Adrenal gland (tissue), 9 donors: ENCODE measurements at regions not wholly inside any gene's neighbourhood (a gene's known extent, or its start where the extent isn't known, plus 50 kb on each side); places are given as distances from the start of the nearest gene placed in this dataset.

Experiments
- DNase-seq, 7 donors: peaks; one replicate each; pipeline ENCODE4 v3.0.0-alpha.2; 2019 to 2020
- H3K27ac ChIP-seq, 5 donors: fragments of 200-600 bp; sonication (generic) in 4 of 5; 1 replicate in 3 of 5; 2 replicates in 2 of 5; pipeline versions ENCODE4 v1.5.1 to v1.8.0; 2016 to 2020; ENCODE audit warnings: mild to moderate bottlenecking in 1 of 5
- H3K27me3 ChIP-seq: fragments of 200-600 bp; 2 replicates; pipeline ENCODE4 v1.8.0; 2021
- H3K36me3 ChIP-seq, 2 donors: fragments of 200-600 bp; replicated peaks in 1 of 2; 1 replicate in 1 of 2; 2 replicates in 1 of 2; pipeline versions ENCODE4 v1.5.1 to v1.8.0; 2018 to 2022
- H3K4me1 ChIP-seq, 2 donors: fragments of 200-600 bp; replicated peaks in 1 of 2; 1 replicate in 1 of 2; 2 replicates in 1 of 2; pipeline versions ENCODE4 v1.5.1 to v1.8.0; 2018 to 2021
- H3K4me3 ChIP-seq, 4 donors: fragments of 200-600 bp; sonication (generic) in 3 of 4; one replicate each; pipeline ENCODE4 v1.5.1; 2016 to 2018
- H3K9me3 ChIP-seq, 3 donors: fragments of 200-600 bp; sonication (generic) in 1 of 3; replicated peaks in 1 of 3; 1 replicate in 2 of 3; 2 replicates in 1 of 3; pipeline versions ENCODE4 v1.5.1 to v1.8.0; 2016 to 2021
- POLR2A ChIP-seq, 2 donors: fragments of 450-650 bp; IDR thresholded peaks; one replicate each; pipeline ENCODE4 v1.6.1; 2017; ENCODE audit warnings: antibody characterized with exemption in 2 of 2, mild to moderate bottlenecking in 2 of 2, moderate library complexity in 1 of 2
- WGBS, 4 donors: extraction: QIAGEN DNeasy Blood & Tissue Kit in 2 of 4; methylation state at CpG; one replicate each; pipeline versions ENCODE4 v1.1.5 to v1.1.7; 2013 to 2017; 5-methylcytosine and 5-hydroxymethylcytosine counted together
- intact Hi-C, 2 donors: fragments of 100-400 bp; cut with DNase I; formaldehyde crosslinking; loops; one replicate each; pipeline versions ENCODE4 v1.14.1 to v1.15.0; 2022 to 2023
- TF ChIP-seq, protein P1 (sequence below), 6 experiments: fragments of 450-650 bp in 4 of 6; fragments of 200-600 bp in 2 of 6; sonication (generic) in 1 of 6; IDR thresholded peaks; 1 replicate in 5 of 6; 2 replicates in 1 of 6; pipeline versions ENCODE4 v1.5.1 to v1.8.0; 2016 to 2021; ENCODE audit warnings: antibody characterized with exemption in 6 of 6, mild to moderate bottlenecking in 2 of 6, moderate library complexity in 1 of 6
- donor health status: healthy with polysubstance abuse.
- donor health status: Bipolar disorder and iron deficiency.
- donor health status: DM: yes; HTN: yes; CAD: no.
- donor health status: DM: no; HTN: no; CAD: no.
- donor health status: DM: no; HTN: no; CAD: no.

DNA sequence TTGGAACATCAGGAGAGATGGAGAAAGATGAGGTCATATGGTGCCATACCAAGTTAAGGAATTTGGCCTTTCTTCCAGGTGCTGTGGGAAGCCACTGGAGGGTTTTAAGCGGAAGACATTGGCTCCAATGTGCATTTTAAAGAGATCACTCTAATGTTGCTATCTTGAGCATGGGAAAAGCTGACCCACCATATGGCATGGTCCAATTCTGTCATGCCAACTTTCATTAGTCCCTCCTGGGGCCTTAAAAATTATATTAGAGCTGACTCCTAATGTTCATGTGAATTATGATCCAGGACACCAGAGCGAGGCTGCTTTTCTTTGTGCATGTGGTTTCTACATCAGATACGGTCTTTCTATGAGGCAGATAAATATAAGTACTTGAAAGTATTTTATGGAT lies 335.0 kb upstream of the TSHZ2 start:
- no peaks in the 10 kb centered on the region for H3K4me1 ChIP-seq
- no peak overlapping the region for H3K27ac ChIP-seq
- H3K4me3 ChIP-seq: no peak overlapping the region
- intact Hi-C loops: no loop called here
- 89 to 93% (median 92%) methylated on average over 3 of the region's 3 CpGs for WGBS, 4 donors
- no peak for DNase-seq
- H3K27me3 ChIP-seq: no peaks in the 10 kb centered on the region
- H3K9me3 ChIP-seq: no peaks in the 10 kb centered on the region
- TF ChIP-seq, protein P1, sequence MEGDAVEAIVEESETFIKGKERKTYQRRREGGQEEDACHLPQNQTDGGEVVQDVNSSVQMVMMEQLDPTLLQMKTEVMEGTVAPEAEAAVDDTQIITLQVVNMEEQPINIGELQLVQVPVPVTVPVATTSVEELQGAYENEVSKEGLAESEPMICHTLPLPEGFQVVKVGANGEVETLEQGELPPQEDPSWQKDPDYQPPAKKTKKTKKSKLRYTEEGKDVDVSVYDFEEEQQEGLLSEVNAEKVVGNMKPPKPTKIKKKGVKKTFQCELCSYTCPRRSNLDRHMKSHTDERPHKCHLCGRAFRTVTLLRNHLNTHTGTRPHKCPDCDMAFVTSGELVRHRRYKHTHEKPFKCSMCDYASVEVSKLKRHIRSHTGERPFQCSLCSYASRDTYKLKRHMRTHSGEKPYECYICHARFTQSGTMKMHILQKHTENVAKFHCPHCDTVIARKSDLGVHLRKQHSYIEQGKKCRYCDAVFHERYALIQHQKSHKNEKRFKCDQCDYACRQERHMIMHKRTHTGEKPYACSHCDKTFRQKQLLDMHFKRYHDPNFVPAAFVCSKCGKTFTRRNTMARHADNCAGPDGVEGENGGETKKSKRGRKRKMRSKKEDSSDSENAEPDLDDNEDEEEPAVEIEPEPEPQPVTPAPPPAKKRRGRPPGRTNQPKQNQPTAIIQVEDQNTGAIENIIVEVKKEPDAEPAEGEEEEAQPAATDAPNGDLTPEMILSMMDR (IDR thresholded peaks at IDR 0.05): no peak
- TF ChIP-seq POLR2A (IDR thresholded peaks at IDR 0.05): no peak
- no peaks in the 10 kb centered on the region for H3K36me3 ChIP-seq

DNA sequence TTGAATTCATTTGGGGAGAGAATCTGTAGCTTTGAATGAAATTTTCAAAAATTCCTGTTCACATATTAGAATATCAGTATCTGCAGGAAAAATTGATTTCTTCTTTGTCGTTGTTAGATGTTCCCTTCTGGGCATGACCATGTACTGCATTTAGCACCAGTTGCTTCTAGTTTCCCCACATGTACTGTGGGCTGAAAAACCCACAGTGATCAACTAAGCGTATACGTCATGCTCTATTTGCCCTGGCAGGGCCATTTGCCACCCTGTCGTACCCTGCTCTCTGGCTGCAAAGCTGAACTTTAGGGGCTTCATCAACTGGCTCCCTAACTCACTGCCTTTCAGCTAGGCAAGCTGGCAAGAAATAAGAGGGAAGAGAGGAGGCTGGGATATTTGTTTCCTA lies 340.7 kb upstream of the TSHZ2 start:
- WGBS, 4 donors: 85 to 95% (median 94%) methylated on average over 4 of the region's 4 CpGs
- intact Hi-C loops: no loop called here

DNA sequence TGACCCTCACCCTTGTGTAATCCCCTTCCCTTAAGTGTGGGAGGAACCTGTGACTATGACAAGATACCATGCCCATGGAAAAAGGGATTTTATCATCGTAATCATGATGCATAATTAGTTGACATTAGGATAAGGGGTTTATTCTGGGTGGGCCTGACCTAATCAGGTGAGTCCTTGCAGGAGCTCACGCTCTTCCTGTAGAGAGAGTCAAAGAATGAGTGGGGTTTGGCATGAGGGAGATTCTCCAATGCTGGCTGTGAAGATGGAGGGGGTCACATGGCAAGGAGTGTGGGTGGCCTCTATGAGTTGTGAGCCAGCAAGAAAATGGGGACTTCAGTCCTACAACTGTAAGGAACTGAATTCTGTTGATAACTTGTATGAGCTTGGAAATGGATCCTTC lies 342.0 kb upstream of the TSHZ2 start:
- TF ChIP-seq, protein P1 (IDR thresholded peaks at IDR 0.05): no peak
- no peak for TF ChIP-seq POLR2A (IDR thresholded peaks at IDR 0.05)
- Histone ChIP-seq H3K36me3 (no peaks in the 10 kb centered on the region), H3K27me3 (no peaks in the 10 kb centered on the region), H3K27ac (no peak overlapping the region), H3K4me3 (no peak overlapping the region), H3K9me3 (no peaks in the 10 kb centered on the region), H3K4me1 (no peaks in the 10 kb centered on the region)
- DNase-seq: no peak
- 37 to 57% (median 46%) methylated on average over 2 of the region's 2 CpGs for WGBS, 4 donors
- intact Hi-C loops: no loop called here

More for the DNA sequence above, 340.7 kb upstream of the TSHZ2 start:
- Histone ChIP-seq H3K27ac (no peak overlapping the region), H3K4me1 (no peaks in the 10 kb centered on the region), H3K36me3 (no peaks in the 10 kb centered on the region), H3K27me3 (no peaks in the 10 kb centered on the region), H3K4me3 (no peak overlapping the region), H3K9me3 (no peaks in the 10 kb centered on the region)
- no peak for DNase-seq
- TF ChIP-seq, protein P1 (IDR thresholded peaks at IDR 0.05): no peak
- TF ChIP-seq POLR2A (IDR thresholded peaks at IDR 0.05): no peak

DNA sequence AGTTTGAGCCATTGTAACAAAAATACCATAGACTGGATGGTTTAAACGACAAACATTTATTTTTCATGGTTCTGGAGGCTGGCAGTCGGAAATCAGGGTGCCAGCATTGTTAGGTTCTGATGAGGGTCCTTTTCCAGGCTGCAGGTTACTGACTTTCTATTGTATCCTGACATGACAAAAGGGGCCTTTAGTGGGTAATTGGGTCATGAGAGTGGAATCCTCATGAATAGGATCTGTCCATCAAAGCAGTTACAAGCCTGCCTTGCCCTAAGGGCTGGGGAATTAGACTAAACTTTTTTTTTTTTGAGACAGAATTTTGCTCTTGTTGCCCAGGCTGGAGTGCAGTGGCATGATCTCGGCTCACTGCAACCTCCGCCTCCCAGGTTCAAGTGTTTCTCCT lies 347.9 kb upstream of the TSHZ2 start:
- Histone ChIP-seq H3K27ac (no peak overlapping the region), H3K4me3 (no peak overlapping the region), H3K36me3 (no peaks in the 10 kb centered on the region), H3K4me1 (no peaks in the 10 kb centered on the region), H3K27me3 (no peaks in the 10 kb centered on the region), H3K9me3 (no peaks in the 10 kb centered on the region)
- TF ChIP-seq, protein P1 (IDR thresholded peaks at IDR 0.05): no peak
- TF ChIP-seq POLR2A (IDR thresholded peaks at IDR 0.05): no peak
- intact Hi-C loops: no loop called here
- WGBS, 4 donors: 83 to 87% (median 86%) methylated on average over 4 of the region's 4 CpGs
- no peak for DNase-seq
